OCI-LY1 (cell line): ENCODE measurements at regions not wholly inside any gene's neighbourhood (a gene's known extent, or its start where the extent isn't known, plus 50 kb on each side); places are given as distances from the start of the nearest gene placed in this dataset.

Experiments
- H2AFZ ChIP-seq: fragments of 200-600 bp; sonication (generic), shearing (Covaris generic); 2 replicates; pipeline ENCODE4 v1.6.0; 2014; ENCODE audit warnings: antibody characterized with exemption, mild to moderate bottlenecking, low read length
- H3F3A ChIP-seq: fragments of 200-600 bp; sonication (generic), shearing (Covaris generic); 2 replicates; pipeline ENCODE4 v1.6.0; 2014; ENCODE audit warnings: mild to moderate bottlenecking, antibody characterized with exemption, low read length, moderate library complexity; ENCODE audit not compliant: insufficient read depth
- H3K27ac ChIP-seq: fragments of 200-600 bp; sonication (generic); 2 replicates; pipeline ENCODE4 v1.5.1; 2014; ENCODE audit warnings: low read length, mixed run types, mild to moderate bottlenecking, low read depth; ENCODE audit not compliant: poor library complexity, severe bottlenecking
- H3K27me3 ChIP-seq: fragments of 200-600 bp; sonication (generic); 2 replicates; pipeline ENCODE4 v1.6.0; 2014; ENCODE audit warnings: antibody characterized with exemption, mild to moderate bottlenecking, low read length, moderate library complexity; ENCODE audit not compliant: insufficient read depth
- H3K36me3 ChIP-seq: fragments of 200-600 bp; sonication (generic); 2 replicates; pipeline ENCODE4 v1.6.1; 2014; ENCODE audit warnings: mild to moderate bottlenecking, antibody characterized with exemption, low read length, moderate library complexity, mixed read lengths; ENCODE audit not compliant: insufficient read depth
- H3K4me1 ChIP-seq: fragments of 200-600 bp; sonication (generic); 2 replicates; pipeline ENCODE4 v1.5.1; 2014; ENCODE audit warnings: mild to moderate bottlenecking, low read length, moderate library complexity; ENCODE audit not compliant: insufficient read depth, severe bottlenecking
- H3K4me2 ChIP-seq: fragments of 200-600 bp; sonication (generic), shearing (Covaris generic); 2 replicates; pipeline ENCODE4 v1.6.1; 2014; ENCODE audit warnings: low read length
- H3K4me3 ChIP-seq: fragments of 200-600 bp; sonication (generic); 2 replicates; pipeline ENCODE4 v1.5.1; 2014; ENCODE audit warnings: low read length, low read depth, mild to moderate bottlenecking, mixed read lengths; ENCODE audit not compliant: poor library complexity, severe bottlenecking
- H3K79me2 ChIP-seq: fragments of 200-600 bp; shearing (Covaris generic); 2 replicates; pipeline ENCODE4 v1.6.1; 2016; ENCODE audit warnings: mixed run types, low read length, mixed read lengths; ENCODE audit not compliant: insufficient read depth
- H3K9ac ChIP-seq: fragments of 200-600 bp; sonication (generic), shearing (Covaris generic); 2 replicates; pipeline ENCODE4 v1.6.1; 2014; ENCODE audit warnings: mild to moderate bottlenecking, low read length, mixed read lengths
- H3K9me2 ChIP-seq: fragments of 200-600 bp; sonication (generic), shearing (Covaris generic); 2 replicates; pipeline ENCODE4 v1.6.1; 2014; ENCODE audit warnings: low read depth, mild to moderate bottlenecking, low read length, mixed read lengths
- H3K9me3 ChIP-seq: fragments of 200-600 bp; shearing (Covaris generic); 2 replicates; pipeline ENCODE4 v1.6.1; 2014; ENCODE audit warnings: low read length, mixed read lengths
- H4K20me1 ChIP-seq: fragments of 200-600 bp; sonication (generic), shearing (Covaris generic); 2 replicates; pipeline ENCODE4 v1.6.0; 2016; ENCODE audit warnings: mild to moderate bottlenecking, low read length; ENCODE audit not compliant: insufficient read depth
- CTCF ChIP-seq: fragments of 200-600 bp; sonication (generic), shearing (Covaris generic); IDR thresholded peaks from 2 replicates; pipeline ENCODE4 v1.5.1; 2017; ENCODE audit warnings: mild to moderate bottlenecking, antibody characterized with exemption, low read length, moderate library complexity, mixed read lengths
- EZH2 ChIP-seq: fragments of 200-600 bp; sonication (generic), shearing (Covaris generic); IDR thresholded peaks from 2 replicates; pipeline ENCODE4 v1.8.0; 2017; ENCODE audit warnings: borderline replicate concordance, mixed run types, mild to moderate bottlenecking, antibody characterized with exemption, low read length, moderate library complexity, mixed read lengths

GRCh38 chr1:209010475-209011230, 572.9 kb upstream of the CAMK1G start:
- no peaks in the 10 kb centered on the region for H3K4me1 ChIP-seq
- no peak overlapping the region for H3K4me2 ChIP-seq
- no peak for TF ChIP-seq CTCF
- TF ChIP-seq EZH2: no peak
- no peak overlapping the region for H3K27ac ChIP-seq
- no peaks in the 10 kb centered on the region for H3K27me3 ChIP-seq
- H2AFZ ChIP-seq: no peak overlapping the region
- H4K20me1 ChIP-seq: no peaks in the 10 kb centered on the region
- H3K9me3 ChIP-seq: no peaks in the 10 kb centered on the region
- H3K9ac ChIP-seq: no peak overlapping the region
- no peaks in the 10 kb centered on the region for H3K9me2 ChIP-seq
- H3K4me3 ChIP-seq: no peak overlapping the region
- no peaks in the 10 kb centered on the region for H3F3A ChIP-seq
- H3K36me3 ChIP-seq: no peaks in the 10 kb centered on the region
- no peaks in the 10 kb centered on the region for H3K79me2 ChIP-seq

GRCh38 chr1:209012443-209013196, 570.9 kb upstream of the CAMK1G start:
- H2AFZ ChIP-seq: no peak overlapping the region
- H4K20me1 ChIP-seq: no peaks in the 10 kb centered on the region

GRCh38 chr1:209015092-209015491, 568.4 kb upstream of the CAMK1G start:
- Histone ChIP-seq H3K27me3 (no peaks in the 10 kb centered on the region), H3K4me2 (no peak overlapping the region), H3K9me3 (no peaks in the 10 kb centered on the region), H3K9me2 (no peaks in the 10 kb centered on the region), H3F3A (no peaks in the 10 kb centered on the region), H3K4me3 (no peak overlapping the region), H3K36me3 (no peaks in the 10 kb centered on the region), H3K9ac (no peak overlapping the region), H2AFZ (no peak overlapping the region), H3K79me2 (no peaks in the 10 kb centered on the region), H3K4me1 (no peaks in the 10 kb centered on the region), H3K27ac (no peak overlapping the region), H4K20me1 (no peaks in the 10 kb centered on the region)
- TF ChIP-seq CTCF (no peak), EZH2 (no peak)

More at GRCh38 chr1:209012443-209013196, 570.9 kb upstream of the CAMK1G start:
- Histone ChIP-seq H3K4me3 (no peak overlapping the region), H3K27ac (no peak overlapping the region), H3K79me2 (no peaks in the 10 kb centered on the region), H3K36me3 (no peaks in the 10 kb centered on the region), H3K4me2 (no peak overlapping the region), H3F3A (no peaks in the 10 kb centered on the region), H3K9me2 (no peaks in the 10 kb centered on the region), H3K9ac (no peak overlapping the region), H3K4me1 (no peaks in the 10 kb centered on the region), H3K27me3 (no peaks in the 10 kb centered on the region), H3K9me3 (no peaks in the 10 kb centered on the region)
- no peak for TF ChIP-seq CTCF
- no peak for TF ChIP-seq EZH2
